Spleen (tissue), 11 donors: ENCODE measurements at regions not wholly inside any gene's neighbourhood (a gene's known extent, or its start where the extent isn't known, plus 50 kb on each side); places are given as distances from the start of the nearest gene placed in this dataset.

Experiments used
- DNase-seq: peaks from one replicate; pipeline ENCODE4 v3.0.0-alpha.2; 2020
- H3K27ac ChIP-seq, 8 donors: fragments of 200-600 bp; sonication (generic) in 7 of 8; 1 replicate in 4 of 8; 2 replicates in 4 of 8; pipeline versions ENCODE4 v1.5.0 to v1.8.0; 2016 to 2021; ENCODE audit warnings: inconsistent platforms in 4 of 8, mild to moderate bottlenecking in 4 of 8, moderate library complexity in 1 of 8
- H3K27me3 ChIP-seq, 7 donors: fragments of 200-600 bp; sonication (generic) in 6 of 7; replicated peaks in 1 of 7; 1 replicate in 4 of 7; 2 replicates in 3 of 7; pipeline versions ENCODE4 v1.5.0 to v1.8.0; 2016 to 2021; ENCODE audit warnings: inconsistent platforms in 3 of 7, mild to moderate bottlenecking in 1 of 7
- H3K36me3 ChIP-seq, 6 donors: fragments of 200-600 bp; sonication (generic) in 5 of 6; 1 replicate in 4 of 6; 2 replicates in 2 of 6; pipeline versions ENCODE4 v1.5.0 to v1.8.0; 2016 to 2021; ENCODE audit warnings: inconsistent platforms in 2 of 6
- H3K4me1 ChIP-seq, 6 donors: fragments of 200-600 bp; sonication (generic) in 5 of 6; 1 replicate in 3 of 6; 2 replicates in 3 of 6; pipeline versions ENCODE4 v1.5.0 to v1.8.0; 2016 to 2021; ENCODE audit warnings: inconsistent platforms in 3 of 6
- H3K4me3 ChIP-seq, 8 donors: fragments of 200-600 bp; sonication (generic) in 7 of 8; 1 replicate in 4 of 8; 2 replicates in 4 of 8; pipeline versions ENCODE4 v1.5.0 to v1.8.0; 2016 to 2021; ENCODE audit warnings: inconsistent platforms in 4 of 8, mild to moderate bottlenecking in 4 of 8, moderate library complexity in 2 of 8
- H3K9me3 ChIP-seq, 8 donors: fragments of 200-600 bp; sonication (generic) in 7 of 8; 1 replicate in 4 of 8; 2 replicates in 4 of 8; pipeline versions ENCODE4 v1.5.0 to v1.8.0; 2016 to 2021; ENCODE audit warnings: inconsistent platforms in 4 of 8
- POLR2A ChIP-seq, 3 donors: fragments of 450-650 bp; IDR thresholded peaks; one replicate each; pipeline ENCODE4 v1.5.1; 2017; ENCODE audit warnings: antibody characterized with exemption in 3 of 3, mild to moderate bottlenecking in 1 of 3
- POLR2AphosphoS5 ChIP-seq, 3 donors: sonication (generic); formaldehyde crosslinking; IDR thresholded peaks; one replicate each; pipeline ENCODE4 v1.5.1; 2017; ENCODE audit warnings: antibody characterized with exemption in 3 of 3
- WGBS, 5 donors: extraction: QIAGEN DNeasy Blood & Tissue Kit in 3 of 5; methylation state at CpG; one replicate each; pipeline versions ENCODE4 v1.1.5 to v1.1.7; 2013 to 2018; 5-methylcytosine and 5-hydroxymethylcytosine counted together
- intact Hi-C: fragments of 100-400 bp; cut with DNase I; formaldehyde crosslinking; loops from one replicate; pipeline ENCODE4 v1.15.0; 2023; ENCODE audit warnings: low total_unique reads
- TF ChIP-seq, protein P1 (sequence below), 11 experiments: fragments of 200-600 bp in 7 of 11; fragments of 450-650 bp in 4 of 11; sonication (generic) in 4 of 11; IDR thresholded peaks in 8 of 11; conservative IDR thresholded peaks in 3 of 11; 1 replicate in 7 of 11; 2 replicates in 4 of 11; pipeline versions ENCODE4 v1.4.0 to v1.8.0; 2016 to 2021; ENCODE audit warnings: antibody characterized with exemption in 11 of 11, inconsistent platforms in 4 of 11, mild to moderate bottlenecking in 1 of 11
- donor health status: healthy with polysubstance abuse.
- donor health status: DM: no; HTN: no; CAD: no; lungs with moderate emphysema.
- donor health status: DM: no; HTN: no; CAD: no.
- donor health status: Bipolar disorder and iron deficiency.
- donor health status: healthy.
- donor health status: DM: no; HTN: no; CAD: no.
- donor health status: DM: yes; HTN: yes; CAD: no.

GRCh38 chr3:132987396-132987795, 50.8 kb upstream of the TMEM108 start:
- Histone ChIP-seq H3K27me3 (no peaks in the 10 kb centered on the region), H3K4me1 (no peaks in the 10 kb centered on the region), H3K9me3 (no peaks in the 10 kb centered on the region), H3K36me3 (no peaks in the 10 kb centered on the region), H3K4me3 (no peak overlapping the region), H3K27ac (no peak overlapping the region)
- WGBS, 5 donors, result 83 to 96% (median 91%) methylated on average over 4 of the region's 4 CpGs
- TF ChIP-seq POLR2A (IDR thresholded peaks at IDR 0.05) (no peak), POLR2AphosphoS5 (IDR thresholded peaks at IDR 0.05) (no peak)
- TF ChIP-seq, protein P1, sequence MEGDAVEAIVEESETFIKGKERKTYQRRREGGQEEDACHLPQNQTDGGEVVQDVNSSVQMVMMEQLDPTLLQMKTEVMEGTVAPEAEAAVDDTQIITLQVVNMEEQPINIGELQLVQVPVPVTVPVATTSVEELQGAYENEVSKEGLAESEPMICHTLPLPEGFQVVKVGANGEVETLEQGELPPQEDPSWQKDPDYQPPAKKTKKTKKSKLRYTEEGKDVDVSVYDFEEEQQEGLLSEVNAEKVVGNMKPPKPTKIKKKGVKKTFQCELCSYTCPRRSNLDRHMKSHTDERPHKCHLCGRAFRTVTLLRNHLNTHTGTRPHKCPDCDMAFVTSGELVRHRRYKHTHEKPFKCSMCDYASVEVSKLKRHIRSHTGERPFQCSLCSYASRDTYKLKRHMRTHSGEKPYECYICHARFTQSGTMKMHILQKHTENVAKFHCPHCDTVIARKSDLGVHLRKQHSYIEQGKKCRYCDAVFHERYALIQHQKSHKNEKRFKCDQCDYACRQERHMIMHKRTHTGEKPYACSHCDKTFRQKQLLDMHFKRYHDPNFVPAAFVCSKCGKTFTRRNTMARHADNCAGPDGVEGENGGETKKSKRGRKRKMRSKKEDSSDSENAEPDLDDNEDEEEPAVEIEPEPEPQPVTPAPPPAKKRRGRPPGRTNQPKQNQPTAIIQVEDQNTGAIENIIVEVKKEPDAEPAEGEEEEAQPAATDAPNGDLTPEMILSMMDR (IDR thresholded peaks at IDR 0.05 in 8 of 11, conservative IDR thresholded peaks at IDR 0.05 in 3 of 11), result no peak
- no peak for DNase-seq
- intact Hi-C loops, result no loop called here

GRCh38 chr3:132984181-132984580, 54.0 kb upstream of the TMEM108 start:
- WGBS, 5 donors, result 94 to 98% (median 96%) methylated on average over 1 of the region's 1 CpG
- Histone ChIP-seq H3K36me3 (no peaks in the 10 kb centered on the region), H3K27ac (no peak overlapping the region), H3K4me3 (no peak overlapping the region), H3K4me1 (no peaks in the 10 kb centered on the region), H3K9me3 (peaks cover 0 to 18% (median 8%) of the 10 kb centered on the region in 8 donors), H3K27me3 (no peaks in the 10 kb centered on the region)
- TF ChIP-seq POLR2AphosphoS5 (IDR thresholded peaks at IDR 0.05) (no peak), POLR2A (IDR thresholded peaks at IDR 0.05) (no peak)
- TF ChIP-seq, protein P1 (IDR thresholded peaks at IDR 0.05 in 8 of 11, conservative IDR thresholded peaks at IDR 0.05 in 3 of 11), result no peak
- intact Hi-C loops, result no loop called here
- DNase-seq, result no peak

- Histone ChIP-seq H3K4me3 (no peak overlapping the region), H3K4me1 (no peaks in the 10 kb centered on the region), H3K27ac (no peak overlapping the region), H3K36me3 (no peaks in the 10 kb centered on the region), H3K27me3 (no peaks in the 10 kb centered on the region), H3K9me3 (peaks cover 0 to 18% (median 8%) of the 10 kb centered on the region in 8 donors)
- WGBS, 5 donors, result 49 to 70% (median 53%) methylated on average over 1 of the region's 1 CpG
- TF ChIP-seq, protein P1 (IDR thresholded peaks at IDR 0.05 in 8 of 11, conservative IDR thresholded peaks at IDR 0.05 in 3 of 11), result no peak
- TF ChIP-seq POLR2A (IDR thresholded peaks at IDR 0.05) (no peak), POLR2AphosphoS5 (IDR thresholded peaks at IDR 0.05) (no peak)
- no peak for DNase-seq
- intact Hi-C loops, result no loop called here
These were observed 54.9 kb upstream of the TMEM108 start for GRCh38 chr3:132983143-132983770.

- intact Hi-C loops, result no loop called here
- no peak overlapping the region for H3K4me3 ChIP-seq
- H3K9me3 ChIP-seq, result peaks cover 0 to 18% (median 8%) of the 10 kb centered on the region in 8 donors
- no peaks in the 10 kb centered on the region for H3K4me1 ChIP-seq
- H3K36me3 ChIP-seq, result no peaks in the 10 kb centered on the region
- no peak for DNase-seq
- TF ChIP-seq, protein P1 (IDR thresholded peaks at IDR 0.05 in 8 of 11, conservative IDR thresholded peaks at IDR 0.05 in 3 of 11), result no peak
- TF ChIP-seq POLR2AphosphoS5 (IDR thresholded peaks at IDR 0.05) (no peak), POLR2A (IDR thresholded peaks at IDR 0.05) (no peak)
- no peaks in the 10 kb centered on the region for H3K27me3 ChIP-seq
- 75 to 92% (median 82%) methylated on average over 1 of the region's 1 CpG for WGBS, 5 donors
- no peak overlapping the region for H3K27ac ChIP-seq
These were observed 56.5 kb upstream of the TMEM108 start for GRCh38 chr3:132981719-132982118.
